CD4-positive, alpha-beta T cell treated with Interferon gamma for 1 hour (primary cell): ENCODE measurements at regions not wholly inside any gene's neighbourhood (a gene's known extent, or its start where the extent isn't known, plus 50 kb on each side); places are given as distances from the start of the nearest gene placed in this dataset.
"Not testable (repeated sequence)": the region's sequence is repeated elsewhere in the genome, so short reads cannot be mapped to it uniquely, and the experiment has no call there.

Experiments used
- DNase-seq: peaks from one replicate; pipeline ENCODE4 v3.0.0-alpha.2; 2020

GRCh38 chr22:27300536-27301285, 500.8 kb downstream of the MN1 start:
- no peak for DNase-seq

DNA sequence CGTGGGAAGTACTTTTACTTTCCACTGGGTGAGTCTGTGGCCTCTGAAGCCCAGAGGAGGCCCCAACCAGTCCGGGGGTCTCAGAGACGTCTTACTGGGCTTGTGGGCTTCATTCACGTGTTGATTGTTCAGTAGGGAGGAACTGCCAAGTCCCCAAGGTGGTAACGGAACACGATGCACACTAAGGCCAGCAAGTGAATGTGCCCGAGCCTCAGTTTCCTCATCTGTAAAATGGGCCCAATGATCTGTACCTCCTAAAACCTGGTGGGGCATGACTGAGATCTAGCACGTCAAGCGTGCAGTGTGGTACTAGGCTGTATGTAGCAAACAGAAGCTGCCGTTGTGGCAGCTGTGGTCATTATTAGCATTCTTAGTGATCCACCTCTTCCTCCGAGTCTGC, 499.1 kb downstream of the MN1 start:
- no peak for DNase-seq

DNA sequence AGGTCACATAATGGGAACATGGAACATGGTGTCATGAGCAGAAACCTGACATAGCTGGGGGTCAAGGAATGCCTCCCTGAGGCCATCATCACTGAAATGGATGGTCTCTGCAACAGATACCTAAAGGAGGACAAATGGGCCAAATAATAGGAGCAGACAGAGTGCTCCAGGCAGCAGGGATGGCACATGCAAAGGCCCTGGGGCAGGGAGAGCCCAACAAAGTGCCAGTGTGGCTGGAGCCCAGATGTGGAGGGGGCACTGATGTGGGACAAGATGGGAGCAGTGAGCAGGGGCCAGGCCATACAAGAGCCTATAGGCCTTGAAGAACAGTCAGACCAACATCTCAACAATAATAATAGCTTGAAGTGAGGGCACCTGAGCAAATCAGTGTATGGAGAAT, 497.8 kb downstream of the MN1 start:
- DNase-seq, result no peak

DNA sequence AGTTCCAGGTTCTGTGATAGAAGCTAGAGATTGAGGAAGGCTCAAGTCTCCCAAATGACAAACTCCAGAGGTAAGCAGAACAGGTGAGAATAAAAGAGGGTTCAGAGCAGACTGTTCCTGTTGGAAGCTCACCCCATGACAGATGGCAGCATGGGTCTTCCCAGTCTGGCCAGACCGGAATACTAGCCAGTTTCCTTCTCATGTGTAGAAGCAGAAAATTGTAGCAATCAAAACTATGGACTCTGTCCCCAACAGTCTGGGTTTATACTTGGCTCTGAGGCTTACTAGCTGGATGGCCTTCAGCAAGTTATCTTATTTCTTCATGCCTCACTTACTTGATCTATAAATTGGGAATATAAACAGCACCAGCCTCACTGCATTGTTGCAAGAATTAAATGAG, 494.8 kb downstream of the MN1 start:
- DNase-seq, result no peak

DNA sequence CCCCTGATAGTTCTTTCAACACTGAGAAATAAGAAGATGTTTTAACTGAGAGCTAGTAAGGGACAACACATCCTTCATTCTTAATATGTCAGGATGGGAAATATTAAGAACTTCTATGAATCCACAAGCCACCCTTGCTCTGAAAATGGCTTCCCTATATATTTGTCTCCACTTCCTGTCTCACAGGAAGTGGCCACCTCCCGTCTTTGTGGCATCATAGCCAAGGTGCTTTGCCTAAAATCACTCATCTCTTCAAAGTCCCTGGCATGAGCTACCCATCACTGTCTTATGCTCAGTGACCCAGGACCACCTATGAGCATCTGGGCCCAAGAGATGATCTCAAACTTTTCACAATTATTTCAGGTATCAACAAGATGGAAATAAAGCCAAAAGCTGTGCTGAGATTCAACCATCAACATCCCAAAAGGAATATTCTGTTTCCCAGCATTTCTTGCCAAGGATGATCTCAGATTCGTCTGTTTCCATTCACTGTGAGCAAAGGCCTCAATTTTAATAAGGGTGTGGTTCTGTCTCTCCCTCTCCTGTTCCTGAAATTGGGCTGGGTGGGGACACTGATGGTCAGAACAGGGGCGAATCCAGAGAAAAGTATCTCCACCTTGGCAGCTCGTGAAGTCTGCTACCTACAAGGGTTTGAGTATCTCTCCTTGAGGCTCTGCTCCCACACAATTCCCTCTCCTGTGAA, 493.9 kb downstream of the MN1 start:
- DNase-seq, result no peak

DNA sequence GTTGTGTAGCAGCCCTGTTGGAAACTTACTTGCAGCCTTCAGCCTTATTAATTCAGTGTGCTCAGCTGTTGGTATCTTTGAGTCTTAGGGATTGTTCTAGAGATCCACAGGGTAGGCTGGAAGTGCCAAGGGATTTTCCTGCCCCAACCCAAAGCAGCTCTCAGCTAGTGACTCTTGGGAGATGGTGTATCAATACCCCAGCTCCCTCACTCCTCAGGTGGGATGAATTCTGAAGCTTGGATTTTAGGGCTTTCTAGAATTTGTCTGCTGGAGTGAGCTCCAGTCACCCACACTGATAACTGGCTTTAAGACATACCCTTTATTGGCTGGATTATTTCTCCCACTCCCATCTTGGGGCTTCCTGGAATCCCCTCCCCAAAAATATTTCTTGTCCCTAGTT, 493.0 kb downstream of the MN1 start:
- DNase-seq, result no peak

DNA sequence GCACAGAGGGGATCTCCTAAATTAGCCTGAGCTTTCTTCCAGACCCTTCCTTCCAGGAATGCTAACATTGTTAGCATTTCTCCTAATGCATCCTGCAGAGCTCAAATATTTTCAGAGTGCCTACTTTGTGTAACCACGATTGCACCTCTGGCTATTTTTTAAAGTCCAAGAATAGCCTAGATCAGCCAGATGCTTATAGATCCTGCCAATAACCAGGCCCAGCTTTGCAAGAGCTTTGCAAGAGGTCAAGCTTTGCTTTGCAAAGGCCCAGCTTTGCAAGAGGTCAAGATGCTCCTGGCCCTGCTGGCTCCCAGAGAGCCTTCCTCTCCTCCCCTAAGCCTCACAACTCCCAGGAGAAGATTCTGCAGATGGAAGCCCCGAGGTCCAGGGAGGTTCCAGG, 491.9 kb downstream of the MN1 start:
- no peak for DNase-seq

- no peak for DNase-seq
Measured at GRCh38 chr22:27310966-27311697, 490.4 kb downstream of the MN1 start.

DNA sequence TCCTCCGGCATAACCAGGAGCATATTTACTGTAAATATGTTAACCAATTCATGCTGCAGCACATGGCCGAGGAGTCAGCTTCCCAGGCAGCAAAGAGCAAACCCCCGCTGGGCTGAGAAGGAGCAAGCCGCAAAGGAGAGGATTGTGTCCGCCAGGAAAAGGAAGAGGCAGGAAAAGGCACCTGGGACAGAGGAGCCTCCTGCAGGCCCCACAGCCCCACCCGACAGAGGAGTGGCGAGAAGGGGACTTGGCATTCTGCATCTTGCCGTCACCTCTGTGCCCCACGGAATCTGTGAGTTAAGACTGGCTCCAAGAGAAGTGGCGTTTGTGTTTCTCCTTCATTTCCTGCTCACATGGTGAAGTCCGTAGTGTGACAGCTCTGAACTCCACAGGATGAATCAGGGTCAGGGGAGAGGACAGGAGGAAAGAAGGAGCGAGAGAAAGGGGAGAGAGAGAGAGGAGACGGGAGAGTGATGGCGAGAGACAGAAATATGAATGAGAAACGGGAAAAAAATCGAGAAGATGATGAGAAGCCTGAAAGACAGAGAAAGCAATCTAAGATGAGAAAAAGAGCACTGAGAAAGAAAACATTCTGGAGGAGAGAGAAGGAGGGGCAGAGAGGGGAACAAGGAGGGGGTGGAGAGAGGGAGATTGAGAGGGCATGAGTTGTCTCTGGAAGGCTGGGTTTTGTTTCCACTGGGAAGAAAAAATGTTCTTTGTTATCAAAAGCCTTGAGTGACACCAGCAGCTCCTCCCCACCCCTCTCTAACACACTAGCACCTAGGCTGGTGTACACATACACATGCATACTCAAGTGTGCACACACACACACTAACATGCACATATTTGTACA, 489.6 kb downstream of the MN1 start:
- no peak for DNase-seq

GRCh38 chr22:27312565-27312964, 489.0 kb downstream of the MN1 start:
- no peak for DNase-seq

- DNase-seq, result no peak
Measured at GRCh38 chr22:27312966-27313855, 488.3 kb downstream of the MN1 start.

DNA sequence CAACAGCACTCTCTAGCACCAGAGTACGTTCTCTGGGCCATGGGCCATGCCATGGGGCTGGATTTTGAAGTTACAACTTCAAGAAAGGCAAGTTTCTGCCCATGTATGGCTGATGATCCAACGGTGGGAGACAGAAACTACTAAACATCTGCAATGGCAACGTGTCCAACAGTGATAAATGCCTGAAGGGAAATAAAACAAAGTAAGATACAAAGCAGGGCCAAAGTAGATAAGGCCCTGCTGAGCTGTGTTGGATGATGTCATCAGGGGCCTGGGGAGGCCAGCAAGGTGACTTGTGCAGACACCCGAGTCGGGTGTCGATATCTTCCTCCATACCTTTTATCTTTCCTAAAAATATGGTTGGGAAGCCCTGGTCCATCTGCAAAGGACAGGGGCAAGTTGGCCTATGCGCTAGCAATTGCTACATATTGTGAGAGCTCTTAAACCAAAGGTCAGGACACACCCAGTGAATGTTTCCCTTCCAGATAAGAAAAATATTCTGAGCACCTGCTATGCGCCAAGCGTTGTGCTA, 487.2 kb downstream of the MN1 start:
- DNase-seq, result no peak

- no peak for DNase-seq
Measured at GRCh38 chr22:27315833-27316232, 485.7 kb downstream of the MN1 start.

GRCh38 chr22:27317096-27317495, 484.5 kb downstream of the MN1 start:
- no peak for DNase-seq

GRCh38 chr22:27317971-27318428, 483.6 kb downstream of the MN1 start:
- no peak for DNase-seq

- DNase-seq, result no peak
Measured at GRCh38 chr22:27318516-27318915, 483.0 kb downstream of the MN1 start.

DNA sequence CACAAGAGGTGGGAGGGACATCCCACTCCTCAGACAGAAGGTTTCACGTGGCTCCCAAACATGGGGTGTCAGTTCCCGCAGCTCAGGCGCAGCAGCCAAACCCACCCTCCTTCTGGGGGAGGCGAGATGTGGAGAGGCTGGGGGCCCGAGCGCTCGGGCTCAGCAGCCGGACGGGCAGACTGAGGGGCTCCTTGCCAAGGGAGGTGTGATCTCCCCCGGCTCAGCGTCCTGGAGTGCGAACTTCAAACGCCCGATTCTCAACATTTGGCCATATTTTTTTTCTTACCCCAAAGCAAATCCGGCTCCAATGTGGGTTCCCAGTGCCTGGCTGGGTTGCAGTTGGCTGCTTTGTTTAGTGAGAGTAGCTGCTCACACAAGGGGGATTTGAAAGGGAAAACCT, 477.9 kb downstream of the MN1 start:
- no peak for DNase-seq

DNA sequence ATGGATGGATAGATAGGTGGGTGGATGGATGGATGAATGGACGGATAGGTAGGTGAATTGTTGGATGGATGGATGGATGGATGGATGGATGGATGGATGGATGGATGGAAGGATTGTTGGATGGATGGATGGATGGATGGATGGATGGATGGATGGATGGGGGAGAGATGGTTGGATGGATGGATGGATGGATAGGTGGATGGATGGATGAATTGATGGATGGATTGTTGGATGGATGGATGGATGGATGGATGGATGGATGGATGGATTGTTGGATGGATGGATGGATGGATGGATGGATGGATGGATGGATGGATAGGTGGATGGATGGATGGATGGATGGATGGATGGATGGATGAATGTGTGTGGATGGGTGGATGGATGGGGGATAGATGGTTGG, 476.6 kb downstream of the MN1 start:
- not testable (repeated sequence) for DNase-seq

- DNase-seq, result no peak
Measured at GRCh38 chr22:27327497-27327896, 474.1 kb downstream of the MN1 start.

DNA sequence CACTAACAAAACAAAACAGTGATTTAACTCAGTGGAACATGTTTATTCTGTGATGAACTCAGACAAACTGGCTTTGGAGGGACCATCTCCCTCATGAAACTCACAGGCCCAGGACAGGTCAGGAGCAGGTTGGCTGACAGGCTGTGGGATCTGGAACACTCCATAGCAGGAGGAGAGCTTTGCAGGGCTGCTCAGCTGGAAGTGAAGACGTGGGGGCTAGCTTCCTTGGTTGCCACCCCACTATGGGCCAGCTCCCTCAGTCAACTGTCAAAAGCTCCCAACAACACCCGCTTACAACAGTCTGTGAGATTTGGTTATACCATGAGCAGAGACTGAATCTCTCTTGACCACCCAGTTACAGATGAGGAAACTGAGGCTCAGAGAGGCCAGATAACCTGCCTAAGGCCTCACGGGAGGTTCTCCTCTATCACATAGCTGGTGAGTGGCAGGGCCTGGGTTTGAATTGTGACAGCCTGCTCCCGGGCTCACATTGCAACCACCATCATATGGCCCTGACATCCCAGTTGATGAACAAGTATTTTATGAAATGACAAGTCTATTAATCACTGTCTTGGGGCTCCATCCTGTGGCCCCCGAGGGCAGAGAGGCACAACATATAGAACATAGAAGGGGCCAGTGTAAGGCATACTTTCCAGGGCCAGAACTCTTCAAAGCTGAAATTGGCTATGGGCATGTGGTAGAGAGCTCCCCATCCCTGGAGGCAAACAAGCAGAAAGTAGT, 473.4 kb downstream of the MN1 start:
- DNase-seq, result no peak
